HG03060 (cell line): ENCODE measurements at regions not wholly inside any gene's neighbourhood (a gene's known extent, or its start where the extent isn't known, plus 50 kb on each side); places are given as distances from the start of the nearest gene placed in this dataset.
"Not testable (repeated sequence)": the region's sequence is repeated elsewhere in the genome, so short reads cannot be mapped to it uniquely, and the experiment has no call there.

ENCODE experiments used
- ATAC-seq: cut with Tn5 transposase; IDR thresholded peaks from one replicate; pipeline ENCODE4 v1.9.1; 2021; ENCODE audit warnings: low read depth, moderate number of reproducible peaks; ENCODE audit not compliant: unreplicated experiment

- ATAC-seq = no peak
Observed at GRCh38 chr14:22184157-22184829, 404.7 kb downstream of the DAD1 start.

GRCh38 chr14:22180045-22180444 lies 409.0 kb downstream of the DAD1 start:
- no peak for ATAC-seq

GRCh38 chr14:22179190-22179589 lies 409.8 kb downstream of the DAD1 start:
- ATAC-seq = no peak

GRCh38 chr14:22178333-22178839 lies 410.6 kb downstream of the DAD1 start:
- no peak for ATAC-seq

GRCh38 chr14:22177870-22178269 lies 411.2 kb downstream of the DAD1 start:
- ATAC-seq = no peak

GRCh38 chr14:22176957-22177356 lies 412.1 kb downstream of the DAD1 start:
- no peak for ATAC-seq

GRCh38 chr14:22175278-22175558 lies 413.8 kb downstream of the DAD1 start:
- not testable (repeated sequence) for ATAC-seq

- no peak for ATAC-seq
Observed at GRCh38 chr14:22174412-22175277, 414.4 kb downstream of the DAD1 start.

GRCh38 chr14:22168092-22168955 lies 420.7 kb downstream of the DAD1 start:
- ATAC-seq = no peak

- no peak for ATAC-seq
Observed at GRCh38 chr14:22164616-22165015, 424.4 kb downstream of the DAD1 start.

- no peak for ATAC-seq
Observed at GRCh38 chr14:22163051-22163450, 426.0 kb downstream of the DAD1 start.

- ATAC-seq = no peak
Observed at GRCh38 chr14:22159957-22160356, 429.1 kb downstream of the DAD1 start.

- no peak for ATAC-seq
Observed at GRCh38 chr14:22159099-22159498, 429.9 kb downstream of the DAD1 start.

GRCh38 chr14:22158560-22158959 lies 430.5 kb downstream of the DAD1 start:
- ATAC-seq = no peak

GRCh38 chr14:22155571-22155970 lies 433.5 kb downstream of the DAD1 start:
- no peak for ATAC-seq

GRCh38 chr14:22152903-22153302 lies 436.1 kb downstream of the DAD1 start:
- no peak for ATAC-seq

GRCh38 chr14:22152161-22152870 lies 436.7 kb downstream of the DAD1 start:
- no peak for ATAC-seq

GRCh38 chr14:22151121-22151520 lies 437.9 kb downstream of the DAD1 start:
- no peak for ATAC-seq

- ATAC-seq = no peak
Observed at GRCh38 chr14:22149058-22149457, 440.0 kb downstream of the DAD1 start.

- no peak for ATAC-seq
Observed at GRCh38 chr14:22147716-22148115, 441.3 kb downstream of the DAD1 start.
